ENCODE measurements at regions not wholly inside any gene's neighbourhood (a gene's known extent, or its start where the extent isn't known, plus 50 kb on each side); places are given as distances from the start of the nearest gene placed in this dataset.

DNA sequence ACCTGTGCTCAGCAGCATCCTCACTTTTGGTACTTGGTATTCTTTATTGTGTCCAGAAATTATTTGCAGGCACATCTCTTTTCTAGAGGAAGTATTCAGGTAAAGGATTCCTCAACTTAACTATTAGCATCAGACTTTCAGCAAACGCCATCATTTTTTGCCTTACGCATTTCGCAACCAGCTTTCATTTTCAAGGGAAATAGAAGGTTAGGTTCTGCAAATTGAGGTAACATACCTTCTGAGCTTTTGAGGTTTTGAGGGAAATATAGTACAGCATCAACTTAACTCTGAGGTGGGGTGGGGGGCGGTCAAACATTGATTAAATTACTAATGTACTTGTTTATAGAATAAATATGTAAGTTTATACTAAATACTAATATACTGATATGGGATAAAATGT, 243.6 kb upstream of the RIMS1 start:
- no peaks in the 10 kb centered on the region for H3K27me3 ChIP-seq
- H3K4me3 ChIP-seq, result no peak overlapping the region
- H3K27ac ChIP-seq, result no peak overlapping the region
- no peak for DNase-seq
- no peaks in the 10 kb centered on the region for H3K36me3 ChIP-seq
- no peak for TF ChIP-seq CTCF (IDR thresholded peaks at IDR 0.05)
- H3K4me1 ChIP-seq, result no peaks in the 10 kb centered on the region
- H3K9me3 ChIP-seq, result no peaks in the 10 kb centered on the region
- no peak overlapping the region for H3K9ac ChIP-seq (ENCODE audit: low read depth in 2 of 2, low read length in 2 of 2)
- intact Hi-C loops (cut with DNase I), result no loop called here

DNA sequence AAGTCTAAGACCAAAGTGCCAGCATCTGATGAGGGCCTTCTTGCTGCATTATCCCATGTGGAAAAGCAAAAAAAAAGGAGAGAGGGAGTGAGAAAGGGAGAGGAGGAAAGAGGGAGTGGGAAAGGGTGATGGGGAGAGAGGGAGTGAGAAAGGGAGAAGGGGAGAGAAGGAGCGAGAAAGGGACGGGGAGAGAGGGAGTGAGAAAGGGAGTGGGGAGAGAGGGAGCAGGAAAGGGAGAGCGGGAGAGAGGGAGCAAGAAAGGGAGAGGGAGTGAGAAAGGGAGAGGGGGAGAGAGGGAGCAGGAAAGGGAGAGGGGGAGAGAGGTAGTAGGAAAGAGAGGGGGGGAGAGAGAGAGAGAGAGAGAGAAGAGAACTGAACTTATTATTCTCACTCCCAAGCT, 241.1 kb upstream of the RIMS1 start:
- Histone ChIP-seq H3K36me3 (no peaks in the 10 kb centered on the region), H3K9ac (ENCODE audit: low read depth in 2 of 2, low read length in 2 of 2) (no peak overlapping the region), H3K4me1 (no peaks in the 10 kb centered on the region), H3K4me3 (no peak overlapping the region), H3K9me3 (no peaks in the 10 kb centered on the region), H3K27ac (no peak overlapping the region), H3K27me3 (no peaks in the 10 kb centered on the region)
- no peak for DNase-seq
- intact Hi-C loops (cut with DNase I), result no loop called here
- no peak for TF ChIP-seq CTCF (IDR thresholded peaks at IDR 0.05)

GRCh38 chr6:71649915-71650314, 236.4 kb upstream of the RIMS1 start:
- H3K9me3 ChIP-seq, result no peaks in the 10 kb centered on the region
- no peaks in the 10 kb centered on the region for H3K4me1 ChIP-seq
- intact Hi-C loops (cut with DNase I), result no loop called here
- H3K9ac ChIP-seq (ENCODE audit: low read depth in 2 of 2, low read length in 2 of 2), result no peak overlapping the region
- no peak overlapping the region for H3K27ac ChIP-seq
- no peak for DNase-seq
- no peak for TF ChIP-seq CTCF (IDR thresholded peaks at IDR 0.05)
- no peaks in the 10 kb centered on the region for H3K36me3 ChIP-seq
- no peaks in the 10 kb centered on the region for H3K27me3 ChIP-seq
- H3K4me3 ChIP-seq, result no peak overlapping the region

GRCh38 chr6:71651636-71652035, 234.7 kb upstream of the RIMS1 start:
- no peaks in the 10 kb centered on the region for H3K27me3 ChIP-seq
- no peaks in the 10 kb centered on the region for H3K36me3 ChIP-seq
- H3K4me3 ChIP-seq, result no peak overlapping the region
- no peak overlapping the region for H3K9ac ChIP-seq (ENCODE audit: low read depth in 2 of 2, low read length in 2 of 2)
- H3K4me1 ChIP-seq, result no peaks in the 10 kb centered on the region
- no peak for TF ChIP-seq CTCF (IDR thresholded peaks at IDR 0.05)
- no peak overlapping the region for H3K27ac ChIP-seq
- no peak for DNase-seq
- intact Hi-C loops (cut with DNase I), result no loop called here
- no peaks in the 10 kb centered on the region for H3K9me3 ChIP-seq

GRCh38 chr6:71656121-71656520, 230.2 kb upstream of the RIMS1 start:
- no peak for TF ChIP-seq CTCF (IDR thresholded peaks at IDR 0.05)
- H3K9me3 ChIP-seq, result no peaks in the 10 kb centered on the region
- no peak overlapping the region for H3K4me3 ChIP-seq
- no peak for DNase-seq
- H3K36me3 ChIP-seq, result no peaks in the 10 kb centered on the region
- no peak overlapping the region for H3K27ac ChIP-seq
- H3K27me3 ChIP-seq, result no peaks in the 10 kb centered on the region
- intact Hi-C loops (cut with DNase I), result no loop called here
- H3K4me1 ChIP-seq, result no peaks in the 10 kb centered on the region
- no peak overlapping the region for H3K9ac ChIP-seq (ENCODE audit: low read depth in 2 of 2, low read length in 2 of 2)

DNA sequence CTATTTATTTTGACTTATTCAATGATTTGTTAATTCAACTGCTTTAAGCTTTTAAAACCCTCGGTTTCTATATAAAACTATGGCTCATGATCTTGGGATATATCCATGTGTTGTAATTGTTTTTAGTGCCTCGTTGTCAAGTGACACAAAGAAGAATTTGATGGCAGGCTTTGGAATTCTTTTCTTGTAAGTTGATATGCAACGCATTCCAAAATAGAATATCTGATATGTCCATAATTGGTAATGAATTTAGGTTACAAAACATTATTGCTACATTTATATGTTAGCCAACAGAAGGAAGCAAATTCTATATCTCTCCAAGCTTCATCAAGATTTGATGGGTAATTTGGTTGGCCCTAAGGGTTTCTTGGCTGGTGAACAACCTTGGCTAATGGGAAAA, 220.4 kb upstream of the RIMS1 start:
- Histone ChIP-seq H3K36me3 (no peaks in the 10 kb centered on the region), H3K4me3 (no peak overlapping the region), H3K9me3 (no peaks in the 10 kb centered on the region), H3K4me1 (no peaks in the 10 kb centered on the region), H3K9ac (ENCODE audit: low read depth in 2 of 2, low read length in 2 of 2) (no peak overlapping the region), H3K27me3 (no peaks in the 10 kb centered on the region), H3K27ac (no peak overlapping the region)
- no peak for DNase-seq
- intact Hi-C loops (cut with DNase I), result no loop called here
- TF ChIP-seq CTCF (IDR thresholded peaks at IDR 0.05), result no peak
